SK-N-SH (cell line): ENCODE measurements at regions not wholly inside any gene's neighbourhood (a gene's known extent, or its start where the extent isn't known, plus 50 kb on each side); places are given as distances from the start of the nearest gene placed in this dataset.

Source experiments
- CTCF ChIA-PET: fragments of 300-600, 350-600 bp; formaldehyde crosslinking; extraction: SDS; loops from one replicate; lab custom pipeline; 2021; lab: Yijun Ruan, JAX
- POLR2A ChIA-PET: fragments of 350-600 bp; sonication (Branson Sonifier 250); formaldehyde crosslinking; extraction: SDS; loops from one replicate; lab custom pipeline; 2020; ENCODE audit warnings: antibody characterized with exemption, inconsistent platforms; lab: Yijun Ruan, JAX
- DNase-seq: peaks from one replicate; pipeline ENCODE4 v3.0.0; 2012
- H2AFZ ChIP-seq: fragments of 200-600 bp; sonication (generic); 2 replicates; pipeline ENCODE4 v1.8.1; 2016; ENCODE audit warnings: antibody characterized with exemption, mild to moderate bottlenecking, low read depth
- H3F3A ChIP-seq: fragments of 200-600 bp; sonication (generic); replicated peaks from 2 replicates; pipeline ENCODE3; 2016; ENCODE audit warnings: antibody characterized with exemption, mild to moderate bottlenecking; ENCODE audit not compliant: insufficient read depth
- H3K27ac ChIP-seq, 2 experiments: fragments of 200-500 bp in 1 of 2; fragments of 200-600 bp in 1 of 2; sonication (Bioruptor generic) in 1 of 2; sonication (generic), shearing (Covaris generic) in 1 of 2; 2 replicates each; pipeline versions ENCODE4 v1.5.1 to v1.6.1; 2014 to 2016; ENCODE audit warnings: low read depth in 2 of 2, inconsistent platforms in 1 of 2, low read length in 1 of 2, mild to moderate bottlenecking in 1 of 2, mixed read lengths in 1 of 2
- H3K27me3 ChIP-seq: fragments of 200-600 bp; sonication (generic), shearing (Covaris generic); 2 replicates; pipeline ENCODE4 v1.6.1; 2016; ENCODE audit warnings: mixed run types; ENCODE audit not compliant: insufficient read depth
- H3K36me3 ChIP-seq, 2 experiments: fragments of 200-500 bp in 1 of 2; fragments of 200-600 bp in 1 of 2; sonication (Bioruptor generic) in 1 of 2; sonication (generic) in 1 of 2; replicated peaks in 1 of 2; 2 replicates each; pipeline versions ENCODE3 to v1.5.1; 2014 to 2016; ENCODE audit warnings: low read length in 1 of 2, mild to moderate bottlenecking in 1 of 2; ENCODE audit not compliant: insufficient read depth in 2 of 2, control insufficient read depth in 1 of 2
- H3K4me1 ChIP-seq, 2 experiments: fragments of 200-500 bp in 1 of 2; fragments of 200-600 bp in 1 of 2; sonication (Bioruptor generic) in 1 of 2; sonication (generic), shearing (Covaris generic) in 1 of 2; 2 replicates each; pipeline versions ENCODE4 v1.5.1 to v1.6.1; 2014 to 2016; ENCODE audit warnings: low read depth in 1 of 2, low read length in 1 of 2, mixed run types in 1 of 2; ENCODE audit not compliant: insufficient read depth in 2 of 2, control insufficient read depth in 1 of 2
- H3K4me2 ChIP-seq: fragments of 200-600 bp; sonication (generic), shearing (Covaris generic); 2 replicates; pipeline ENCODE4 v1.6.1; 2017; ENCODE audit warnings: mixed run types
- H3K4me3 ChIP-seq, 2 experiments: fragments of 200-500 bp in 1 of 2; fragments of 200-600 bp in 1 of 2; sonication (Bioruptor generic) in 1 of 2; sonication (generic), shearing (Covaris generic) in 1 of 2; 2 replicates each; pipeline versions ENCODE4 v1.5.1 to v1.8.1; 2014 to 2016; ENCODE audit warnings: low read depth in 2 of 2, inconsistent platforms in 1 of 2, low read length in 1 of 2, mild to moderate bottlenecking in 1 of 2, mixed read lengths in 1 of 2, moderate library complexity in 1 of 2
- H3K79me2 ChIP-seq: fragments of 200-600 bp; sonication (generic); 2 replicates; pipeline ENCODE4 v1.8.1; 2017; ENCODE audit warnings: mild to moderate bottlenecking; ENCODE audit not compliant: insufficient read depth
- H3K9ac ChIP-seq: fragments of 200-600 bp; sonication (generic); 2 replicates; pipeline ENCODE4 v1.6.1; 2017; ENCODE audit warnings: mixed run types
- H3K9me2 ChIP-seq: fragments of 200-600 bp; sonication (generic); 2 replicates; pipeline ENCODE4 v1.6.1; 2017; ENCODE audit warnings: mixed run types
- H3K9me3 ChIP-seq: fragments of 200-600 bp; sonication (generic); 2 replicates; pipeline ENCODE4 v1.6.1; 2017; ENCODE audit warnings: mixed run types, mild to moderate bottlenecking, moderate library complexity
- H4K20me1 ChIP-seq: fragments of 200-600 bp; sonication (generic); 2 replicates; pipeline ENCODE4 v1.6.1; 2017; ENCODE audit warnings: mild to moderate bottlenecking, mixed run types; ENCODE audit not compliant: insufficient read depth
- GABPA ChIP-seq: IDR thresholded peaks from 2 replicates; pipeline ENCODE4 v1.4.0; 2012; ENCODE audit warnings: low read depth, mild to moderate bottlenecking
- JUND ChIP-seq: IDR thresholded peaks from 2 replicates; pipeline ENCODE4 v1.4.0; 2012
- NFIC ChIP-seq: IDR thresholded peaks from 2 replicates; pipeline ENCODE4 v1.4.0; 2012; ENCODE audit warnings: borderline replicate concordance
- NRF1 ChIP-seq: IDR thresholded peaks from 2 replicates; pipeline ENCODE4 v1.6.1; 2012; ENCODE audit warnings: low read depth, mild to moderate bottlenecking, low read length
- POLR2AphosphoS5 ChIP-seq: IDR thresholded peaks from 2 replicates; pipeline ENCODE4 v1.6.1; 2012; ENCODE audit warnings: low read depth, low read length
- RAD21 ChIP-seq: IDR thresholded peaks from 2 replicates; pipeline ENCODE4 v1.6.1; 2012; ENCODE audit warnings: mild to moderate bottlenecking, low read length
- RXRA ChIP-seq: IDR thresholded peaks from 2 replicates; pipeline ENCODE4 v1.4.0; 2012; ENCODE audit warnings: low read depth, mild to moderate bottlenecking, borderline replicate concordance
- TEAD4 ChIP-seq: IDR thresholded peaks from 2 replicates; pipeline ENCODE4 v1.4.0; 2012; ENCODE audit warnings: mild to moderate bottlenecking, borderline replicate concordance; ENCODE audit not compliant: insufficient read depth
- WGBS: methylation state at CpG from one replicate; pipeline ENCODE4 v1.1.6; 2017; ENCODE audit warnings: low lambda C conversion rate; 5-methylcytosine and 5-hydroxymethylcytosine counted together
- TF ChIP-seq, protein P1 (sequence below): IDR thresholded peaks from 2 replicates; pipeline ENCODE4; 2012
- TF ChIP-seq, protein P2 (sequence below): fragments of 200-600 bp; sonication (generic); IDR thresholded peaks from 2 replicates; pipeline ENCODE4 v1.6.1; 2017; ENCODE audit warnings: antibody characterized with exemption, mild to moderate bottlenecking, moderate library complexity
- TF ChIP-seq, protein P3 (sequence below): IDR thresholded peaks from 2 replicates; pipeline ENCODE4 v1.6.1; 2012; ENCODE audit warnings: mild to moderate bottlenecking, low read depth, low read length, moderate library complexity
- TF ChIP-seq, protein P4 (sequence below): IDR thresholded peaks from 2 replicates; pipeline ENCODE4 v1.4.0; 2012; ENCODE audit warnings: low read depth
- TF ChIP-seq, protein P5 (sequence below): IDR thresholded peaks from 2 replicates; pipeline ENCODE4 v1.4.0; 2012; ENCODE audit warnings: low read depth, borderline replicate concordance
- TF ChIP-seq, protein P6 (sequence below): IDR thresholded peaks from 2 replicates; pipeline ENCODE4 v1.4.0; 2012; ENCODE audit warnings: low read depth, borderline replicate concordance

DNA sequence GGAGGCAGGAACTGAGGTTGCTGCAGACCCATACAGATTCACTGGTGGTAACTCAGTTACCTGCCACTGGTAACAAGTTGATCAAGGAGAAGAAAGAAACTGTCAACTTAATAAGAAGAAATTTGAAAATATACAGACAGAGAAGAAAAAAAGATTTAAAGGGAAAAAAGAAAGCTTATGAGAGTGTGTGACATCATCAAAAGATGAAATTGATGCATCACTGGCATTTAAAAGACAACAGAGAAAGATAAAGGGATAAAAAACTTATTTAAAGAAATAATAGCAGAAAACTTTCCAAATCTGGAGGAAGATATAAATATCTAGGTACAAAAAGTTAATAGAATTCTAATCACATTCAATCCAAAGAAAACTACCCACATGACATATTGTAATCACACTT is 1003.2 kb downstream of the TDRD15 start:
- Histone ChIP-seq H3K4me3 (no peak overlapping the region), H3K4me1 (no peaks in the 10 kb centered on the region), H3K9me3 (no peaks in the 10 kb centered on the region; the same call in 1 of the 2 replicates), H3K9ac (no peak overlapping the region), H4K20me1 (no peaks in the 10 kb centered on the region), H3F3A (no peaks in the 10 kb centered on the region), H3K4me2 (no peak overlapping the region), H3K36me3 (no peaks in the 10 kb centered on the region), H3K9me2 (0 out of 2 replicates have a peak, but pooled peaks cover 4% of the 10 kb centered on the region), H3K27ac (no peak overlapping the region), H2AFZ (no peak overlapping the region), H3K79me2 (no peaks in the 10 kb centered on the region), H3K27me3 (no peaks in the 10 kb centered on the region)
- ChIA-PET POLR2A (no interaction called here), CTCF (interaction anchor here (1.1 to 1.4 kb wide), 2 partner anchors 8 to 15 kb away, joined by 4 to 5 read pairs; no protein-coding TSS in a partner anchor)
- TF ChIP-seq TEAD4 = no peak
- no peak for TF ChIP-seq NRF1
- TF ChIP-seq, protein P1, sequence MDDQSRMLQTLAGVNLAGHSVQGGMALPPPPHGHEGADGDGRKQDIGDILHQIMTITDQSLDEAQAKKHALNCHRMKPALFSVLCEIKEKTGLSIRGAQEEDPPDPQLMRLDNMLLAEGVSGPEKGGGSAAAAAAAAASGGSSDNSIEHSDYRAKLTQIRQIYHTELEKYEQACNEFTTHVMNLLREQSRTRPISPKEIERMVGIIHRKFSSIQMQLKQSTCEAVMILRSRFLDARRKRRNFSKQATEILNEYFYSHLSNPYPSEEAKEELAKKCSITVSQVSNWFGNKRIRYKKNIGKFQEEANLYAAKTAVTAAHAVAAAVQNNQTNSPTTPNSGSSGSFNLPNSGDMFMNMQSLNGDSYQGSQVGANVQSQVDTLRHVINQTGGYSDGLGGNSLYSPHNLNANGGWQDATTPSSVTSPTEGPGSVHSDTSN = no peak
- TF ChIP-seq, protein P2, sequence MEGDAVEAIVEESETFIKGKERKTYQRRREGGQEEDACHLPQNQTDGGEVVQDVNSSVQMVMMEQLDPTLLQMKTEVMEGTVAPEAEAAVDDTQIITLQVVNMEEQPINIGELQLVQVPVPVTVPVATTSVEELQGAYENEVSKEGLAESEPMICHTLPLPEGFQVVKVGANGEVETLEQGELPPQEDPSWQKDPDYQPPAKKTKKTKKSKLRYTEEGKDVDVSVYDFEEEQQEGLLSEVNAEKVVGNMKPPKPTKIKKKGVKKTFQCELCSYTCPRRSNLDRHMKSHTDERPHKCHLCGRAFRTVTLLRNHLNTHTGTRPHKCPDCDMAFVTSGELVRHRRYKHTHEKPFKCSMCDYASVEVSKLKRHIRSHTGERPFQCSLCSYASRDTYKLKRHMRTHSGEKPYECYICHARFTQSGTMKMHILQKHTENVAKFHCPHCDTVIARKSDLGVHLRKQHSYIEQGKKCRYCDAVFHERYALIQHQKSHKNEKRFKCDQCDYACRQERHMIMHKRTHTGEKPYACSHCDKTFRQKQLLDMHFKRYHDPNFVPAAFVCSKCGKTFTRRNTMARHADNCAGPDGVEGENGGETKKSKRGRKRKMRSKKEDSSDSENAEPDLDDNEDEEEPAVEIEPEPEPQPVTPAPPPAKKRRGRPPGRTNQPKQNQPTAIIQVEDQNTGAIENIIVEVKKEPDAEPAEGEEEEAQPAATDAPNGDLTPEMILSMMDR = no peak
- TF ChIP-seq, protein P3, sequence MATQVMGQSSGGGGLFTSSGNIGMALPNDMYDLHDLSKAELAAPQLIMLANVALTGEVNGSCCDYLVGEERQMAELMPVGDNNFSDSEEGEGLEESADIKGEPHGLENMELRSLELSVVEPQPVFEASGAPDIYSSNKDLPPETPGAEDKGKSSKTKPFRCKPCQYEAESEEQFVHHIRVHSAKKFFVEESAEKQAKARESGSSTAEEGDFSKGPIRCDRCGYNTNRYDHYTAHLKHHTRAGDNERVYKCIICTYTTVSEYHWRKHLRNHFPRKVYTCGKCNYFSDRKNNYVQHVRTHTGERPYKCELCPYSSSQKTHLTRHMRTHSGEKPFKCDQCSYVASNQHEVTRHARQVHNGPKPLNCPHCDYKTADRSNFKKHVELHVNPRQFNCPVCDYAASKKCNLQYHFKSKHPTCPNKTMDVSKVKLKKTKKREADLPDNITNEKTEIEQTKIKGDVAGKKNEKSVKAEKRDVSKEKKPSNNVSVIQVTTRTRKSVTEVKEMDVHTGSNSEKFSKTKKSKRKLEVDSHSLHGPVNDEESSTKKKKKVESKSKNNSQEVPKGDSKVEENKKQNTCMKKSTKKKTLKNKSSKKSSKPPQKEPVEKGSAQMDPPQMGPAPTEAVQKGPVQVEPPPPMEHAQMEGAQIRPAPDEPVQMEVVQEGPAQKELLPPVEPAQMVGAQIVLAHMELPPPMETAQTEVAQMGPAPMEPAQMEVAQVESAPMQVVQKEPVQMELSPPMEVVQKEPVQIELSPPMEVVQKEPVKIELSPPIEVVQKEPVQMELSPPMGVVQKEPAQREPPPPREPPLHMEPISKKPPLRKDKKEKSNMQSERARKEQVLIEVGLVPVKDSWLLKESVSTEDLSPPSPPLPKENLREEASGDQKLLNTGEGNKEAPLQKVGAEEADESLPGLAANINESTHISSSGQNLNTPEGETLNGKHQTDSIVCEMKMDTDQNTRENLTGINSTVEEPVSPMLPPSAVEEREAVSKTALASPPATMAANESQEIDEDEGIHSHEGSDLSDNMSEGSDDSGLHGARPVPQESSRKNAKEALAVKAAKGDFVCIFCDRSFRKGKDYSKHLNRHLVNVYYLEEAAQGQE = no peak
- no peak for TF ChIP-seq JUND
- TF ChIP-seq RAD21 = no peak
- TF ChIP-seq RXRA = no peak
- TF ChIP-seq GABPA = no peak
- no peak for TF ChIP-seq NFIC
- no peak for DNase-seq

DNA sequence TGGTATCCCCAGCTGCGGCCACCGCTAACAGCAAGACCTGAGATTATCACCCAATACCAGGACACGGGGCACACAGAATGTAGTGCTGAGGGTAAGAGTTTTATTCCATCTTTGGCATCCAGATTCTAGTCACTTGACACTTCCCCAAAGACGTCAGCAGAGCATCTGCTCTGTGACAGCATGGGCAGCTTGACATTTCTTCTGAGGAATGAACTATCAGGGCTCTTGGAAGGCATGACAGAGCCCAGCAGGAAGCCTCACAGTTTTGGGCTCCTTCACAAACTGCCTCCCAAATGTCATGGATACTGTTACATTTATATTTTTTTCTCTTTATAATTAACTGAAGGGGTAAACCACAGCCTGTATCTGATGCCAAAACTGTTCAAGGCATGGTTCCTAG is 1010.7 kb downstream of the TDRD15 start:
- no peak overlapping the region for H3K9ac ChIP-seq
- no peaks in the 10 kb centered on the region for H3K27me3 ChIP-seq
- H3K4me3 ChIP-seq = no peak overlapping the region
- H3K36me3 ChIP-seq = no peaks in the 10 kb centered on the region
- no peaks in the 10 kb centered on the region for H4K20me1 ChIP-seq
- CTCF ChIA-PET = interaction anchor here (1.0 kb wide), 1 partner anchor 12 kb away, joined by 3 read pairs; no protein-coding TSS in a partner anchor
- no peak overlapping the region for H3K4me2 ChIP-seq
- H2AFZ ChIP-seq = no peak overlapping the region
- 40% methylated on average over 4 of the region's 4 CpGs for WGBS
- DNase-seq = no peak
- H3F3A ChIP-seq = no peaks in the 10 kb centered on the region
- H3K9me3 ChIP-seq = peaks cover 4% of the 10 kb centered on the region; the same call in 1 of the 2 replicates
- H3K27ac ChIP-seq = no peak overlapping the region
- H3K79me2 ChIP-seq = no peaks in the 10 kb centered on the region
- POLR2A ChIA-PET = interaction anchor here (0.6 kb wide), 1 partner anchor 166 kb away, joined by 3 read pairs; no protein-coding TSS in a partner anchor
- peaks cover 0 to 3% of the 10 kb centered on the region in 2 experiments; a peak in 2 of 4 replicates for H3K4me1 ChIP-seq
- no peaks in the 10 kb centered on the region for H3K9me2 ChIP-seq
- TF ChIP-seq, protein P4, sequence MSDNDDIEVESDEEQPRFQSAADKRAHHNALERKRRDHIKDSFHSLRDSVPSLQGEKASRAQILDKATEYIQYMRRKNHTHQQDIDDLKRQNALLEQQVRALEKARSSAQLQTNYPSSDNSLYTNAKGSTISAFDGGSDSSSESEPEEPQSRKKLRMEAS = no peak
- TF ChIP-seq RAD21 = no peak
- TF ChIP-seq, protein P5, sequence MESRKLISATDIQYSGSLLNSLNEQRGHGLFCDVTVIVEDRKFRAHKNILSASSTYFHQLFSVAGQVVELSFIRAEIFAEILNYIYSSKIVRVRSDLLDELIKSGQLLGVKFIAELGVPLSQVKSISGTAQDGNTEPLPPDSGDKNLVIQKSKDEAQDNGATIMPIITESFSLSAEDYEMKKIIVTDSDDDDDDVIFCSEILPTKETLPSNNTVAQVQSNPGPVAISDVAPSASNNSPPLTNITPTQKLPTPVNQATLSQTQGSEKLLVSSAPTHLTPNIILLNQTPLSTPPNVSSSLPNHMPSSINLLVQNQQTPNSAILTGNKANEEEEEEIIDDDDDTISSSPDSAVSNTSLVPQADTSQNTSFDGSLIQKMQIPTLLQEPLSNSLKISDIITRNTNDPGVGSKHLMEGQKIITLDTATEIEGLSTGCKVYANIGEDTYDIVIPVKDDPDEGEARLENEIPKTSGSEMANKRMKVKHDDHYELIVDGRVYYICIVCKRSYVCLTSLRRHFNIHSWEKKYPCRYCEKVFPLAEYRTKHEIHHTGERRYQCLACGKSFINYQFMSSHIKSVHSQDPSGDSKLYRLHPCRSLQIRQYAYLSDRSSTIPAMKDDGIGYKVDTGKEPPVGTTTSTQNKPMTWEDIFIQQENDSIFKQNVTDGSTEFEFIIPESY = no peak
- TF ChIP-seq, protein P1 = no peak
- TF ChIP-seq, protein P6, sequence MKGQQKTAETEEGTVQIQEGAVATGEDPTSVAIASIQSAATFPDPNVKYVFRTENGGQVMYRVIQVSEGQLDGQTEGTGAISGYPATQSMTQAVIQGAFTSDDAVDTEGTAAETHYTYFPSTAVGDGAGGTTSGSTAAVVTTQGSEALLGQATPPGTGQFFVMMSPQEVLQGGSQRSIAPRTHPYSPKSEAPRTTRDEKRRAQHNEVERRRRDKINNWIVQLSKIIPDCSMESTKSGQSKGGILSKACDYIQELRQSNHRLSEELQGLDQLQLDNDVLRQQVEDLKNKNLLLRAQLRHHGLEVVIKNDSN = no peak
- TF ChIP-seq POLR2AphosphoS5 = no peak
